ENCODE measurements at regions not wholly inside any gene's neighbourhood (a gene's known extent, or its start where the extent isn't known, plus 50 kb on each side); places are given as distances from the start of the nearest gene placed in this dataset.

GRCh38 chr3:106466881-106467280 lies 598.1 kb upstream of the CBLB start:
- DNase-seq (ENCODE audit: unreplicated experiment) = no peak
- Mint-ChIP-seq H3K36me3 (ENCODE audit: insufficient read depth, unreplicated experiment) (no peaks in the 10 kb centered on the region), H3K4me3 (ENCODE audit: unreplicated experiment) (no peak overlapping the region), H3K27ac (ENCODE audit: low read depth, unreplicated experiment) (no peak overlapping the region), H3K9me3 (ENCODE audit: unreplicated experiment) (no peaks in the 10 kb centered on the region), H3K27me3 (ENCODE audit: insufficient read depth, unreplicated experiment) (no peaks in the 10 kb centered on the region), H3K4me1 (ENCODE audit: insufficient read depth, unreplicated experiment) (no peaks in the 10 kb centered on the region)
- intact Hi-C loops (cut with micrococcal nuclease) = no loop called here
- ChIA-PET CTCF (no interaction called here), POLR2A (no interaction called here)
- TF ChIP-seq, protein P1, sequence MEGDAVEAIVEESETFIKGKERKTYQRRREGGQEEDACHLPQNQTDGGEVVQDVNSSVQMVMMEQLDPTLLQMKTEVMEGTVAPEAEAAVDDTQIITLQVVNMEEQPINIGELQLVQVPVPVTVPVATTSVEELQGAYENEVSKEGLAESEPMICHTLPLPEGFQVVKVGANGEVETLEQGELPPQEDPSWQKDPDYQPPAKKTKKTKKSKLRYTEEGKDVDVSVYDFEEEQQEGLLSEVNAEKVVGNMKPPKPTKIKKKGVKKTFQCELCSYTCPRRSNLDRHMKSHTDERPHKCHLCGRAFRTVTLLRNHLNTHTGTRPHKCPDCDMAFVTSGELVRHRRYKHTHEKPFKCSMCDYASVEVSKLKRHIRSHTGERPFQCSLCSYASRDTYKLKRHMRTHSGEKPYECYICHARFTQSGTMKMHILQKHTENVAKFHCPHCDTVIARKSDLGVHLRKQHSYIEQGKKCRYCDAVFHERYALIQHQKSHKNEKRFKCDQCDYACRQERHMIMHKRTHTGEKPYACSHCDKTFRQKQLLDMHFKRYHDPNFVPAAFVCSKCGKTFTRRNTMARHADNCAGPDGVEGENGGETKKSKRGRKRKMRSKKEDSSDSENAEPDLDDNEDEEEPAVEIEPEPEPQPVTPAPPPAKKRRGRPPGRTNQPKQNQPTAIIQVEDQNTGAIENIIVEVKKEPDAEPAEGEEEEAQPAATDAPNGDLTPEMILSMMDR (IDR thresholded peaks at IDR 0.05; ENCODE audit: unreplicated experiment) = no peak
- no TSS peak for BruUV-seq (replicated peaks)

GRCh38 chr3:106473576-106474475 lies 605.0 kb upstream of the CBLB start:
- DNase-seq (ENCODE audit: unreplicated experiment) = no peak
- Mint-ChIP-seq H3K27me3 (ENCODE audit: insufficient read depth, unreplicated experiment) (no peaks in the 10 kb centered on the region), H3K9me3 (ENCODE audit: unreplicated experiment) (peaks cover 8% of the 10 kb centered on the region), H3K27ac (ENCODE audit: low read depth, unreplicated experiment) (no peak overlapping the region), H3K4me1 (ENCODE audit: insufficient read depth, unreplicated experiment) (no peaks in the 10 kb centered on the region), H3K36me3 (ENCODE audit: insufficient read depth, unreplicated experiment) (peaks cover 6% of the 10 kb centered on the region), H3K4me3 (ENCODE audit: unreplicated experiment) (no peak overlapping the region)
- BruUV-seq (replicated peaks) = no TSS peak
- ChIA-PET CTCF (interaction anchor here (0.7 kb wide), 1 partner anchor 121 kb away, joined by 3 read pairs; no protein-coding TSS in a partner anchor), POLR2A (no interaction called here)
- TF ChIP-seq, protein P1 (IDR thresholded peaks at IDR 0.05; ENCODE audit: unreplicated experiment) = no peak
- intact Hi-C loops (cut with micrococcal nuclease) = no loop called here

- TF ChIP-seq, protein P1 (IDR thresholded peaks at IDR 0.05; ENCODE audit: unreplicated experiment) = no peak
- intact Hi-C loops (cut with micrococcal nuclease) = no loop called here
- Mint-ChIP-seq H3K36me3 (ENCODE audit: insufficient read depth, unreplicated experiment) (no peaks in the 10 kb centered on the region), H3K4me1 (ENCODE audit: insufficient read depth, unreplicated experiment) (no peaks in the 10 kb centered on the region), H3K4me3 (ENCODE audit: unreplicated experiment) (no peak overlapping the region), H3K9me3 (ENCODE audit: unreplicated experiment) (no peaks in the 10 kb centered on the region), H3K27ac (ENCODE audit: low read depth, unreplicated experiment) (no peak overlapping the region), H3K27me3 (ENCODE audit: insufficient read depth, unreplicated experiment) (no peaks in the 10 kb centered on the region)
- CTCF ChIA-PET = no interaction called here
- no peak for DNase-seq (ENCODE audit: unreplicated experiment)
- BruUV-seq (replicated peaks) = no TSS peak
- POLR2A ChIA-PET = no interaction called here
Measured at GRCh38 chr3:106482451-106482850, 613.6 kb upstream of the CBLB start.

GRCh38 chr3:106485217-106485616 lies 616.4 kb upstream of the CBLB start:
- CTCF ChIA-PET = interaction anchor here (1.2 kb wide), 1 partner anchor 14 kb away, joined by 3 read pairs; no protein-coding TSS in a partner anchor
- Mint-ChIP-seq H3K4me1 (ENCODE audit: insufficient read depth, unreplicated experiment) (no peaks in the 10 kb centered on the region), H3K36me3 (ENCODE audit: insufficient read depth, unreplicated experiment) (no peaks in the 10 kb centered on the region), H3K4me3 (ENCODE audit: unreplicated experiment) (no peak overlapping the region), H3K9me3 (ENCODE audit: unreplicated experiment) (no peaks in the 10 kb centered on the region), H3K27ac (ENCODE audit: low read depth, unreplicated experiment) (no peak overlapping the region), H3K27me3 (ENCODE audit: insufficient read depth, unreplicated experiment) (no peaks in the 10 kb centered on the region)
- POLR2A ChIA-PET = interaction anchor here (0.6 kb wide), 1 partner anchor 34 kb away, joined by 3 read pairs; no protein-coding TSS in a partner anchor
- TF ChIP-seq, protein P1 (IDR thresholded peaks at IDR 0.05; ENCODE audit: unreplicated experiment) = no peak
- no peak for DNase-seq (ENCODE audit: unreplicated experiment)
- BruUV-seq (replicated peaks) = no TSS peak
- intact Hi-C loops (cut with micrococcal nuclease) = no loop called here
